GM12873 (cell line): ENCODE measurements at regions not wholly inside any gene's neighbourhood (a gene's known extent, or its start where the extent isn't known, plus 50 kb on each side); places are given as distances from the start of the nearest gene placed in this dataset.

Experiments used
- TF ChIP-seq, protein P1 (sequence below): IDR thresholded peaks from 2 replicates; pipeline ENCODE4 v1.5.1; 2012; ENCODE audit warnings: low read depth, mild to moderate bottlenecking, moderate library complexity, low read length, control low read depth; ENCODE audit not compliant: insufficient read depth; ENCODE audit errors: missing control alignments

DNA sequence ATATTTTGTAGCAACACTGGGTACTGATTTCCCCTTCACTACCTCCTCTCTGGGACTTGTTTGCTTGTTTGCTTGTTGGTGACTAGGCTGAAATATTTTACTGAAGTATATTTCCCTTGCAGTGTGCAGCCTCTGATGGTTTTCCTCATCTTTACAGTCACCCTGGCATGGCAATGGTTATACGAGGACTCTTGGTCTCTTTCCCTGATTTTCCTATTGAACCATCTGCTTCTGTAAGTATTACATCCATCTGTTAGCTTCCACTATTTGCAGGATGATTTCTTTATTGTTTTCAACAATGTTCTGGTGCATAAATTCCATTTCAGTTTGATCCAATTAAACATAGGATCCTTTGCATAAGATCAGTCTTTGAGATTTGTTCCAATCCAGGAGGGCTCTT lies 465.1 kb downstream of the MEI4 start:
- TF ChIP-seq, protein P1, sequence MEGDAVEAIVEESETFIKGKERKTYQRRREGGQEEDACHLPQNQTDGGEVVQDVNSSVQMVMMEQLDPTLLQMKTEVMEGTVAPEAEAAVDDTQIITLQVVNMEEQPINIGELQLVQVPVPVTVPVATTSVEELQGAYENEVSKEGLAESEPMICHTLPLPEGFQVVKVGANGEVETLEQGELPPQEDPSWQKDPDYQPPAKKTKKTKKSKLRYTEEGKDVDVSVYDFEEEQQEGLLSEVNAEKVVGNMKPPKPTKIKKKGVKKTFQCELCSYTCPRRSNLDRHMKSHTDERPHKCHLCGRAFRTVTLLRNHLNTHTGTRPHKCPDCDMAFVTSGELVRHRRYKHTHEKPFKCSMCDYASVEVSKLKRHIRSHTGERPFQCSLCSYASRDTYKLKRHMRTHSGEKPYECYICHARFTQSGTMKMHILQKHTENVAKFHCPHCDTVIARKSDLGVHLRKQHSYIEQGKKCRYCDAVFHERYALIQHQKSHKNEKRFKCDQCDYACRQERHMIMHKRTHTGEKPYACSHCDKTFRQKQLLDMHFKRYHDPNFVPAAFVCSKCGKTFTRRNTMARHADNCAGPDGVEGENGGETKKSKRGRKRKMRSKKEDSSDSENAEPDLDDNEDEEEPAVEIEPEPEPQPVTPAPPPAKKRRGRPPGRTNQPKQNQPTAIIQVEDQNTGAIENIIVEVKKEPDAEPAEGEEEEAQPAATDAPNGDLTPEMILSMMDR, result no peak

DNA sequence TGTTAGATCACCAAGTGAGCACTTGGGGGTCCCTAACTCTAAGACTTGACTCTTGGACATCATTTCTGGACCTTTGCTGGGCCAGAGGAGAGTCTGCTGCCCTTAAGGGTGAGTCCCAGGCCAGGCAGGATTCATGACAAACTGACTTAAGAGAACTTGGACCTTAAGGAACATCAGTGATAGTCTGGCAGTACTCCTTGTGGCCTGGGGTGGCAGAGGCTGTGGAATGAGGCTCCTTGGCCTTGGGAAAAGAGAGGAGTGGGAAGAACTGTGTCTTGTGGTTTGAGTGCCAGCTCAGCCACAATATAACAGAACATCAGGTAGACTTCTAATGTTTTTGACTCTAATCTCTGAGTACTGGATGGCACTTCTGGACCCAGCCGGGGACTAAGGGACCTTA lies 478.7 kb downstream of the MEI4 start:
- TF ChIP-seq, protein P1, result no peak

DNA sequence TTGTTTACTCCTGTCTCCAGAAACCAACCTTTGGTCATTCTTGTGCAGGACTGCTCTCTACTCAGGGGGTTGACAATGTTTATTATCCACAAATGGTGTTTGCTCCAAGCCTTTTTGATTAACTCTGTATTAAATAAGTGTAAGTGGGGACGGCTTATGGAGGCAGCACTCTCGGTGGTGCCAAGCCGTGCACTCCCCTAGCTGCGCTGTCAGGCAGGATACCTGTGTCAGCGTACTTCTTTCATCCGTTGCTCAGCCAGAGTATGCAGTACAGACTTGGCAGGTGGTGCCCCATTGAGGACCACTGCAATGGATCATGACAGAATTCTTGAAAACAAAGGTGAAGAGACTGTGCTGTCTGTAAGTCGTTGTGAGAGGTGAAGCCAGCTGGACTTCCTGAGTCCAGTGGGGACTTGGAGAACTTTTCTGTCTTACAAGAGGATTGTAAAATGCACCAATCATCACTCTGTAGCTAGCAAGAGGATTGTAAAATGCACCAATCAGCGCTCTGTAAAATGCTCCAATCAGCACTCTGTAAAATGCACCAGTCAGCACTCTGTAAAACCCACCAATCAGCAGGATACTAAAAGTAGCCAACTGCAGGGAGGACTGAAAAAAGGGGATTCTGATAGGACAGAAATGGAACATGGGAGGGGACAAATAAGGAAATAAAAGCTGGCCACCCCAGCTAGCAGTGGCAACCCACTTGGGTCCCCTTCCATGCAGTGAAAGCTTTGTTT lies 480.0 kb downstream of the MEI4 start:
- TF ChIP-seq, protein P1, result no peak

DNA sequence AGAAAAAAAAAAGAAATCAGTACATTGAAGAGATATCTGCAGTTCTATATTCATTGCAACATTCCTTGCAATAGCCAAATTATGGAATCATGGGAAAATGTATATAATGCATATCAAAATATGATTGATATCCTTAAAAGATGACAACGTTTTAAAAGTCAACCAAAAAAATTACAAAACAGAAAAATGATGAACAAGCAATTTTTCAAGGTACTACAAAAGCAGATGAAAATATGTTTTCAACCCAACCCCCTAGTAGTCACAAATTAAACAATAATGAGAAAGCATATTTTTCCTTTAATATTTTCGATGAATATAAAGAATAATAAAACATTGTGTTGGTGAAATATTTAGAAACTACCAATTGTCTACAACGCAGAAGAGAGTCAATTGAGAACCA lies 497.6 kb downstream of the MEI4 start:
- TF ChIP-seq, protein P1, result no peak

DNA sequence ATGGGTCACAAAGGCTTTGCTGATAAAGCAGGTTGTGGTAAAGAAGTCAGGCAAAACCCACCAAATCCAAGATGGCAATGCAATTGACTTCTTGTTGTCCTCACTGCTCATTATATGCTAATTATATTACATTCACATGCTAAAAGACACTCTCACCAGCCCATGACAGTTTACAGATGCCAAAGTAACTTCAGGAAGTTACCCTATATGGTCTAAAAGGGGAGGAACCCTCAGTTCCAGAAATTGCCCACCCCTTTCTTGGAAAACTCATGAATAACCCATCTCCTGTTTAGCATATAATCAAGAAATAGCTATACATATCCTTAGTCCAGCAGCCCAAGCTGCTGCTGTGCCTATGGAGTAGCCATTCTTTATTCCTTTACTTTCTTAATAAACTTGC lies 501.1 kb downstream of the MEI4 start:
- TF ChIP-seq, protein P1, result no peak

DNA sequence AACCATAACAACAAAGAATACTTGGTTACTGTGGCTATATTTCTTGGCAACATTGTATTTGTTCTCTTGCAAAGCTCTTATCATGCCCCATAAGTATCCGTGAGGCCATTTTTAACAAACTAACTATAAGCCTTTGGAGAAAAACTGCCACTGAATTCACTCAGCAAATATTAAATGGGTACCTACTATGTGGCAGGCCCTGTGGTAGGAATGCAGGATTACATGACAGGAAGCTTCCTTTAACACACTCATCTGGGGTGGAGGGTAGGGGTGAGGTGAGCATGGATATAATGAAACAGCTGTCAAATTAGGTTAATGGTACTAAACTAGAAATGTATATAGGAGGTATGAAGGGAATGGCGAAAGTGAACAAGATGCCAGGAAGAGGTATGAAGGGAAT lies 504.8 kb downstream of the MEI4 start:
- TF ChIP-seq, protein P1, result no peak

DNA sequence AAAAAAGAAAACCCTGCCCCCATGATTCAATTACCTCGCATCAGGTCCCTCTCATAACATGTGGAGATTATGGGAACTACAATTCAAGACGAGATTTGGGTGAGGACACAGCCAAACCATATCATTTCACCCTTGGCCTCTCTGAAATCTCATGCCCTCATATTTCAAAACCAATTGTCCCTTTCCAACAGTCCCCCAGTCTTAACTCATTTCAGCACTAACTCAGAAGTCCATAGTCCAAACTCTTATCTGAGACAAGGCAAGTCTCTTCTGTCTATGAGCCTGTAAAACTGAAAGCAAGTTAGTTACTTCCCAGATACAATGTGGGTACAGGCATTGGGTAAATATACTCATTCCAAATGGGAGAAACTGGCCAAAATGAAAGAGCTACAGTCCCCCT lies 536.1 kb downstream of the MEI4 start:
- TF ChIP-seq, protein P1, result no peak
